DND-41 (cell line): ENCODE measurements at regions not wholly inside any gene's neighbourhood (a gene's known extent, or its start where the extent isn't known, plus 50 kb on each side); places are given as distances from the start of the nearest gene placed in this dataset.

ENCODE experiments used
- CTCF ChIP-seq: IDR thresholded peaks from 2 replicates; pipeline ENCODE4 v1.5.1; 2012; ENCODE audit warnings: borderline replicate concordance, low read length, moderate library complexity, mild to moderate bottlenecking; ENCODE audit not compliant: poor library complexity, severe bottlenecking; ENCODE audit errors: extremely low read depth
- EZH2 ChIP-seq: IDR thresholded peaks from 3 replicates; pipeline ENCODE4 v1.6.1; 2012; ENCODE audit warnings: borderline replicate concordance, low read depth, mild to moderate bottlenecking, moderate library complexity, low read length, inconsistent platforms; ENCODE audit not compliant: severe bottlenecking

- TF ChIP-seq CTCF = no peak
- TF ChIP-seq EZH2 = no peak
Observed at GRCh38 chr19:27691991-27692390, 1521.0 kb downstream of the UQCRFS1 start.
